Gastroesophageal sphincter (tissue), 4 donors: ENCODE measurements at regions not wholly inside any gene's neighbourhood (a gene's known extent, or its start where the extent isn't known, plus 50 kb on each side); places are given as distances from the start of the nearest gene placed in this dataset.

Experiments used
- ATAC-seq: fragments of 150-250 bp; one replicate; pipeline ENCODE4 v1.9.1; 2016; ENCODE audit warnings: mild to moderate bottlenecking, moderate library complexity
- H3K27ac ChIP-seq, 4 donors: fragments of 200-600 bp; sonication (generic) in 3 of 4; 1 replicate in 3 of 4; 2 replicates in 1 of 4; pipeline ENCODE4 v1.5.1; 2016 to 2019
- H3K27me3 ChIP-seq: fragments of 200-600 bp; sonication (generic); one replicate; pipeline ENCODE4 v1.5.1; 2019
- H3K36me3 ChIP-seq, 2 donors: fragments of 200-600 bp; sonication (generic); one replicate each; pipeline ENCODE4 v1.5.1; 2019; ENCODE audit warnings: control low read depth in 1 of 2
- H3K4me1 ChIP-seq, 3 donors: fragments of 200-600 bp; sonication (generic); 1 replicate in 2 of 3; 2 replicates in 1 of 3; pipeline ENCODE4 v1.5.1; 2016 to 2019; ENCODE audit warnings: control low read depth in 2 of 3
- H3K4me3 ChIP-seq, 2 donors: fragments of 200-600 bp; sonication (generic); one replicate each; pipeline ENCODE4 v1.5.1; 2019; ENCODE audit warnings: mild to moderate bottlenecking in 1 of 2, moderate library complexity in 1 of 2
- H3K9me3 ChIP-seq, 3 donors: fragments of 200-600 bp; sonication (generic); one replicate each; pipeline ENCODE4 v1.5.1; 2017 to 2019; ENCODE audit warnings: control low read depth in 2 of 3
- CTCF ChIP-seq, 4 experiments: fragments of 200-600 bp in 2 of 4; fragments of 450-650 bp in 2 of 4; sonication (generic) in 1 of 4; IDR thresholded peaks; one replicate each; pipeline ENCODE4 v1.5.1; 2017 to 2019; ENCODE audit warnings: antibody characterized with exemption in 4 of 4, mild to moderate bottlenecking in 2 of 4, moderate library complexity in 2 of 4
- EP300 ChIP-seq: sonication (generic); formaldehyde crosslinking; IDR thresholded peaks from one replicate; pipeline ENCODE4 v1.6.1; 2017; ENCODE audit warnings: antibody characterized with exemption, mild to moderate bottlenecking
- POLR2A ChIP-seq, 2 donors: fragments of 450-650 bp; IDR thresholded peaks; one replicate each; pipeline ENCODE4 v1.6.1; 2017; ENCODE audit warnings: antibody characterized with exemption in 2 of 2, mild to moderate bottlenecking in 2 of 2, moderate library complexity in 1 of 2
- POLR2AphosphoS5 ChIP-seq: sonication (generic); formaldehyde crosslinking; IDR thresholded peaks from one replicate; pipeline ENCODE4 v1.6.1; 2017; ENCODE audit warnings: antibody characterized with exemption
- WGBS, 2 donors: methylation state at CpG; one replicate each; pipeline ENCODE4 v1.1.5; 2018; ENCODE audit warnings: low coverage in 1 of 2; 5-methylcytosine and 5-hydroxymethylcytosine counted together

DNA sequence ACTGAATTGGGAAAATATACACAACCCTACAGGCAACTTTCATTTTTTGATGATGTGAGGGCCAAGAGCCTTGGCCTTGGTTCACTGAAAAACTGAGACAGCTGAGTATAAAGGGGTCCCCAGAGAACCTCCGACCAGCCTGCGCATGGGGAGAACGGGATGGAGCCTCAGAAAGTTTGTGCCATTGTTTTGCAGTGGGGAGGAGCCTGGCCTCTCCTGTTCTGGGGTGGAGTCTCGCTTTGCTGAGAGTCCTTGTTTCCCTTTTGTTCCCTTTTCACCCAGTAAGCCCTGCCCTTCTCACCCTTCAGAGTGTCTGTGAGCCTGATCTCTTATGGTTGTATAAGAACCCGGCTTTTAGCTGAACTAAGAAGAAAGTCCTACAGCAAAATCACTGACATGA lies 193.2 kb upstream of the AKR1E2 start:
- Histone ChIP-seq H3K9me3 (no peaks in the 10 kb centered on the region), H3K36me3 (no peaks in the 10 kb centered on the region), H3K4me1 (peaks cover 0 to 3% (median 0%) of the 10 kb centered on the region in 3 donors), H3K27ac (no peak overlapping the region), H3K27me3 (no peaks in the 10 kb centered on the region), H3K4me3 (no peak overlapping the region)
- TF ChIP-seq EP300 (no peak), POLR2AphosphoS5 (no peak), POLR2A (IDR thresholded peaks at IDR 0.05) (no peak), CTCF (IDR thresholded peaks at IDR 0.05) (no peak)
- WGBS, 2 donors = 92 to 94% methylated on average over 3 to 5 of the region's 5 CpGs
- no peak for ATAC-seq

- WGBS, 2 donors = 96 to 100% methylated on average over 1 to 3 of the region's 3 CpGs
- Histone ChIP-seq H3K27ac (no peak overlapping the region), H3K4me3 (no peak overlapping the region), H3K27me3 (no peaks in the 10 kb centered on the region), H3K36me3 (no peaks in the 10 kb centered on the region), H3K4me1 (no peaks in the 10 kb centered on the region), H3K9me3 (peaks cover 0 to 8% (median 0%) of the 10 kb centered on the region in 3 donors)
- ATAC-seq = no peak
- no peak for TF ChIP-seq EP300
- no peak for TF ChIP-seq POLR2AphosphoS5
- TF ChIP-seq CTCF (IDR thresholded peaks at IDR 0.05) = no peak
- no peak for TF ChIP-seq POLR2A (IDR thresholded peaks at IDR 0.05)
Observed at GRCh38 chr10:4626919-4627318, 199.1 kb upstream of the AKR1E2 start.

- no peaks in the 10 kb centered on the region for H3K36me3 ChIP-seq
- H3K9me3 ChIP-seq = peaks cover 0 to 8% (median 0%) of the 10 kb centered on the region in 3 donors
- no peak overlapping the region for H3K4me3 ChIP-seq
- H3K27me3 ChIP-seq = no peaks in the 10 kb centered on the region
- WGBS, 2 donors = 92 to 100% methylated on average over 1 of the region's 1 CpG
- no peak for ATAC-seq
- no peak for TF ChIP-seq CTCF (IDR thresholded peaks at IDR 0.05)
- no peak for TF ChIP-seq EP300
- no peak for TF ChIP-seq POLR2A (IDR thresholded peaks at IDR 0.05)
- no peak for TF ChIP-seq POLR2AphosphoS5
- no peak overlapping the region for H3K27ac ChIP-seq
- no peaks in the 10 kb centered on the region for H3K4me1 ChIP-seq
Observed at GRCh38 chr10:4623757-4624420, 202.1 kb upstream of the AKR1E2 start.

DNA sequence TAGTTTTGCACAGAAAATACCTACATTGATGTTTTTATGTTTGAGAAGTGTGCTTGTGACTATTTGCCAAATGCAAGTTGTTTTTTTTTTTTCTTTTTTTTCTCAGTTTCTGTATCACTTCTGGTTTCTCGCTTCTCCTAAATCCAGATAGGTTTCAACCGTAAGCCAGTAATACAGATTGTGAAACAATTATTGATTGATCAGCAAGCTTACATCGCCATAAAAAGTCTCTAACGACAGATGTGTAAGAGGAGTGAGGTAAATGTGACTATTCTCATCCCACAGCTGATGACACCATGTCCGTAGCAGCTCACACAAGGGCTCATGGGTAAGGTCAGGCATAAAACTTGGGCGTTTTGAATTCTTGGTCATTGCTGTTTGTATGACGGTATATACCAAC lies 202.8 kb upstream of the AKR1E2 start:
- 77 to 98% methylated on average over 5 to 7 of the region's 7 CpGs for WGBS, 2 donors
- no peak overlapping the region for H3K27ac ChIP-seq
- no peaks in the 10 kb centered on the region for H3K36me3 ChIP-seq
- H3K9me3 ChIP-seq = peaks cover 0 to 8% (median 0%) of the 10 kb centered on the region in 3 donors
- TF ChIP-seq POLR2A (IDR thresholded peaks at IDR 0.05) = no peak
- H3K27me3 ChIP-seq = no peaks in the 10 kb centered on the region
- no peaks in the 10 kb centered on the region for H3K4me1 ChIP-seq
- H3K4me3 ChIP-seq = no peak overlapping the region
- ATAC-seq = no peak

- Histone ChIP-seq H3K4me3 (no peak overlapping the region), H3K36me3 (no peaks in the 10 kb centered on the region), H3K27ac (no peak overlapping the region), H3K4me1 (no peaks in the 10 kb centered on the region), H3K9me3 (peaks cover 0 to 5% (median 0%) of the 10 kb centered on the region in 3 donors), H3K27me3 (no peaks in the 10 kb centered on the region)
- WGBS, 2 donors = 77 to 90% methylated on average over 2 of the region's 2 CpGs
- TF ChIP-seq POLR2A (IDR thresholded peaks at IDR 0.05) (no peak), CTCF (IDR thresholded peaks at IDR 0.05) (no peak), EP300 (no peak), POLR2AphosphoS5 (no peak)
- no peak for ATAC-seq
Observed at GRCh38 chr10:4622384-4622783, 203.6 kb upstream of the AKR1E2 start.
